Neural cell (in vitro differentiated cells): ENCODE measurements at regions not wholly inside any gene's neighbourhood (a gene's known extent, or its start where the extent isn't known, plus 50 kb on each side); places are given as distances from the start of the nearest gene placed in this dataset.

Experiments
- H2AFZ ChIP-seq: fragments of 200-600, 300-800 bp; sonication (generic), shearing (Covaris generic); 2 replicates; pipeline ENCODE4 v1.6.0; 2014; ENCODE audit warnings: low read depth, mild to moderate bottlenecking, antibody characterized with exemption, low read length, moderate library complexity
- H3F3A ChIP-seq: fragments of 200-600 bp; shearing (Covaris generic); 2 replicates; pipeline ENCODE4 v1.6.1; 2016; ENCODE audit warnings: mild to moderate bottlenecking, moderate library complexity, mixed read lengths, antibody characterized with exemption, low read length; ENCODE audit not compliant: insufficient read depth, poor library complexity, severe bottlenecking
- H3K27ac ChIP-seq: fragments of 200-600, 300-800 bp; sonication (generic), shearing (Covaris generic); 2 replicates; pipeline ENCODE4 v1.5.1; 2014; ENCODE audit warnings: mild to moderate bottlenecking, low read length, moderate library complexity
- H3K27me3 ChIP-seq: fragments of 300-800, 200-600 bp; sonication (generic), shearing (Covaris generic); 2 replicates; pipeline ENCODE4 v1.6.0; 2014; ENCODE audit warnings: mild to moderate bottlenecking, low read depth, low read length, moderate library complexity; ENCODE audit not compliant: insufficient read depth
- H3K36me3 ChIP-seq: fragments of 300-800, 200-600 bp; sonication (generic), shearing (Covaris generic); 2 replicates; pipeline ENCODE4 v1.5.1; 2014; ENCODE audit warnings: mild to moderate bottlenecking, antibody characterized with exemption, low read length, moderate library complexity; ENCODE audit not compliant: insufficient read depth
- H3K4me2 ChIP-seq: fragments of 300-800, 200-600 bp; sonication (generic), shearing (Covaris generic); 2 replicates; pipeline ENCODE4 v1.6.0; 2014; ENCODE audit warnings: mild to moderate bottlenecking, low read length
- H3K4me3 ChIP-seq: fragments of 300-800, 200-600 bp; sonication (generic), shearing (Covaris generic); 2 replicates; pipeline ENCODE4 v1.5.1; 2014; ENCODE audit warnings: mild to moderate bottlenecking, low read length, moderate library complexity
- H3K79me2 ChIP-seq: fragments of 200-600 bp; shearing (Covaris generic); replicated peaks from 2 replicates; pipeline ENCODE4 v1.6.0; 2014; ENCODE audit warnings: mild to moderate bottlenecking, low read length, moderate library complexity; ENCODE audit not compliant: insufficient read depth
- H3K9ac ChIP-seq: fragments of 300-800, 200-600 bp; sonication (generic), shearing (Covaris generic); 2 replicates; pipeline ENCODE4 v1.6.1; 2016; ENCODE audit warnings: mild to moderate bottlenecking, low read length, mixed read lengths
- H3K9me2 ChIP-seq: fragments of 200-600 bp; shearing (Covaris generic); 2 replicates; pipeline ENCODE4 v1.6.1; 2016; ENCODE audit warnings: mild to moderate bottlenecking, low read length, mixed read lengths; ENCODE audit not compliant: insufficient read depth
- H3K9me3 ChIP-seq: fragments of 200-600, 300-800 bp; sonication (generic), shearing (Covaris generic); 2 replicates; pipeline ENCODE4 v1.6.1; 2016; ENCODE audit warnings: mild to moderate bottlenecking, mixed run types, low read length, moderate library complexity, mixed read lengths
- H4K20me1 ChIP-seq: fragments of 200-600 bp; shearing (Covaris generic); 2 replicates; pipeline ENCODE4 v1.6.1; 2016; ENCODE audit warnings: mild to moderate bottlenecking, mixed run types; ENCODE audit not compliant: insufficient read depth
- CTCF ChIP-seq: fragments of 450-650 bp; IDR thresholded peaks from 2 replicates; pipeline ENCODE4 v1.5.1; 2014; ENCODE audit warnings: antibody characterized with exemption, mild to moderate bottlenecking, moderate library complexity; ENCODE audit not compliant: poor library complexity, severe bottlenecking
- EP300 ChIP-seq: fragments of 450-650 bp; conservative IDR thresholded peaks from 2 replicates; pipeline ENCODE4 v1.6.1; 2014; ENCODE audit warnings: antibody characterized with exemption, mild to moderate bottlenecking, moderate library complexity; ENCODE audit not compliant: poor library complexity, severe bottlenecking
- EZH2 ChIP-seq: fragments of 200-600, 300-800 bp; shearing (Covaris generic), sonication (generic); IDR thresholded peaks from 2 replicates; pipeline ENCODE4 v1.6.1; 2014; ENCODE audit warnings: antibody characterized with exemption, low read length, borderline replicate concordance, mild to moderate bottlenecking; ENCODE audit not compliant: insufficient read depth, poor library complexity, severe bottlenecking
- MXI1 ChIP-seq: fragments of 450-650 bp; conservative IDR thresholded peaks from 2 replicates; pipeline ENCODE4 v1.6.1; 2014; ENCODE audit warnings: antibody characterized with exemption, mild to moderate bottlenecking; ENCODE audit not compliant: poor library complexity, severe bottlenecking
- POLR2AphosphoS5 ChIP-seq: IDR thresholded peaks from 2 replicates; pipeline ENCODE4 v1.6.1; 2012
- RAD21 ChIP-seq: fragments of 450-650 bp; conservative IDR thresholded peaks from 2 replicates; pipeline ENCODE4 v1.6.1; 2014; ENCODE audit warnings: antibody characterized with exemption, mild to moderate bottlenecking, moderate library complexity
- REST ChIP-seq: IDR thresholded peaks from 2 replicates; pipeline ENCODE4 v1.6.1; 2012; ENCODE audit warnings: borderline replicate concordance
- SMC3 ChIP-seq: fragments of 450-650 bp; conservative IDR thresholded peaks from 2 replicates; pipeline ENCODE4 v1.6.1; 2014; ENCODE audit warnings: antibody characterized with exemption, mild to moderate bottlenecking, moderate library complexity; ENCODE audit not compliant: poor library complexity
- TAF1 ChIP-seq: IDR thresholded peaks from 2 replicates; pipeline ENCODE4 v1.6.1; 2012; ENCODE audit warnings: low read depth

- Histone ChIP-seq H4K20me1 (no peaks in the 10 kb centered on the region), H3F3A (no peaks in the 10 kb centered on the region), H3K36me3 (no peaks in the 10 kb centered on the region), H2AFZ (no peak overlapping the region), H3K9me3 (no peaks in the 10 kb centered on the region), H3K27me3 (peaks cover 9% of the 10 kb centered on the region), H3K79me2 (no peaks in the 10 kb centered on the region), H3K9ac (no peak overlapping the region), H3K4me2 (no peak overlapping the region), H3K9me2 (no peaks in the 10 kb centered on the region), H3K27ac (no peak overlapping the region), H3K4me3 (no peak overlapping the region)
- no peak for TF ChIP-seq RAD21
- TF ChIP-seq SMC3, result no peak
- TF ChIP-seq REST, result no peak
- no peak for TF ChIP-seq MXI1
- TF ChIP-seq TAF1, result no peak
- TF ChIP-seq EZH2, result no peak
- no peak for TF ChIP-seq POLR2AphosphoS5
- TF ChIP-seq EP300, result no peak
- TF ChIP-seq CTCF, result no peak
These were observed 301.9 kb downstream of the TFAP2A start for GRCh38 chr6:10112871-10113549.

GRCh38 chr6:10111975-10112374 lies 302.9 kb downstream of the TFAP2A start:
- H3K27ac ChIP-seq, result no peak overlapping the region
- no peaks in the 10 kb centered on the region for H4K20me1 ChIP-seq
- no peaks in the 10 kb centered on the region for H3F3A ChIP-seq
- no peak overlapping the region for H3K4me2 ChIP-seq
- H3K36me3 ChIP-seq, result no peaks in the 10 kb centered on the region
- peaks cover 9% of the 10 kb centered on the region for H3K27me3 ChIP-seq
- TF ChIP-seq EZH2 (no peak), RAD21 (no peak), REST (no peak)
- no peaks in the 10 kb centered on the region for H3K9me3 ChIP-seq
- no peak overlapping the region for H3K4me3 ChIP-seq
- H3K9me2 ChIP-seq, result no peaks in the 10 kb centered on the region
- H2AFZ ChIP-seq, result no peak overlapping the region
- no peak overlapping the region for H3K9ac ChIP-seq
- H3K79me2 ChIP-seq, result no peaks in the 10 kb centered on the region
